OCI-LY1 (cell line): ENCODE measurements at regions not wholly inside any gene's neighbourhood (a gene's known extent, or its start where the extent isn't known, plus 50 kb on each side); places are given as distances from the start of the nearest gene placed in this dataset.

Experiments used
- H2AFZ ChIP-seq: fragments of 200-600 bp; sonication (generic), shearing (Covaris generic); 2 replicates; pipeline ENCODE4 v1.6.0; 2014; ENCODE audit warnings: antibody characterized with exemption, mild to moderate bottlenecking, low read length
- H3F3A ChIP-seq: fragments of 200-600 bp; sonication (generic), shearing (Covaris generic); 2 replicates; pipeline ENCODE4 v1.6.0; 2014; ENCODE audit warnings: mild to moderate bottlenecking, antibody characterized with exemption, low read length, moderate library complexity; ENCODE audit not compliant: insufficient read depth
- H3K27ac ChIP-seq: fragments of 200-600 bp; sonication (generic); 2 replicates; pipeline ENCODE4 v1.5.1; 2014; ENCODE audit warnings: low read length, mixed run types, mild to moderate bottlenecking, low read depth; ENCODE audit not compliant: poor library complexity, severe bottlenecking
- H3K27me3 ChIP-seq: fragments of 200-600 bp; sonication (generic); 2 replicates; pipeline ENCODE4 v1.6.0; 2014; ENCODE audit warnings: antibody characterized with exemption, mild to moderate bottlenecking, low read length, moderate library complexity; ENCODE audit not compliant: insufficient read depth
- H3K36me3 ChIP-seq: fragments of 200-600 bp; sonication (generic); 2 replicates; pipeline ENCODE4 v1.6.1; 2014; ENCODE audit warnings: mild to moderate bottlenecking, antibody characterized with exemption, low read length, moderate library complexity, mixed read lengths; ENCODE audit not compliant: insufficient read depth
- H3K4me1 ChIP-seq: fragments of 200-600 bp; sonication (generic); 2 replicates; pipeline ENCODE4 v1.5.1; 2014; ENCODE audit warnings: mild to moderate bottlenecking, low read length, moderate library complexity; ENCODE audit not compliant: insufficient read depth, severe bottlenecking
- H3K4me2 ChIP-seq: fragments of 200-600 bp; sonication (generic), shearing (Covaris generic); 2 replicates; pipeline ENCODE4 v1.6.1; 2014; ENCODE audit warnings: low read length
- H3K4me3 ChIP-seq: fragments of 200-600 bp; sonication (generic); 2 replicates; pipeline ENCODE4 v1.5.1; 2014; ENCODE audit warnings: low read length, low read depth, mild to moderate bottlenecking, mixed read lengths; ENCODE audit not compliant: poor library complexity, severe bottlenecking
- H3K79me2 ChIP-seq: fragments of 200-600 bp; shearing (Covaris generic); 2 replicates; pipeline ENCODE4 v1.6.1; 2016; ENCODE audit warnings: mixed run types, low read length, mixed read lengths; ENCODE audit not compliant: insufficient read depth
- H3K9ac ChIP-seq: fragments of 200-600 bp; sonication (generic), shearing (Covaris generic); 2 replicates; pipeline ENCODE4 v1.6.1; 2014; ENCODE audit warnings: mild to moderate bottlenecking, low read length, mixed read lengths
- H3K9me2 ChIP-seq: fragments of 200-600 bp; sonication (generic), shearing (Covaris generic); 2 replicates; pipeline ENCODE4 v1.6.1; 2014; ENCODE audit warnings: low read depth, mild to moderate bottlenecking, low read length, mixed read lengths
- H3K9me3 ChIP-seq: fragments of 200-600 bp; shearing (Covaris generic); 2 replicates; pipeline ENCODE4 v1.6.1; 2014; ENCODE audit warnings: low read length, mixed read lengths
- H4K20me1 ChIP-seq: fragments of 200-600 bp; sonication (generic), shearing (Covaris generic); 2 replicates; pipeline ENCODE4 v1.6.0; 2016; ENCODE audit warnings: mild to moderate bottlenecking, low read length; ENCODE audit not compliant: insufficient read depth
- EZH2 ChIP-seq: fragments of 200-600 bp; sonication (generic), shearing (Covaris generic); IDR thresholded peaks from 2 replicates; pipeline ENCODE4 v1.8.0; 2017; ENCODE audit warnings: borderline replicate concordance, mixed run types, mild to moderate bottlenecking, antibody characterized with exemption, low read length, moderate library complexity, mixed read lengths
- TF ChIP-seq, protein P1 (sequence below): fragments of 200-600 bp; sonication (generic), shearing (Covaris generic); IDR thresholded peaks from 2 replicates; pipeline ENCODE4 v1.5.1; 2017; ENCODE audit warnings: mild to moderate bottlenecking, antibody characterized with exemption, low read length, moderate library complexity, mixed read lengths

DNA sequence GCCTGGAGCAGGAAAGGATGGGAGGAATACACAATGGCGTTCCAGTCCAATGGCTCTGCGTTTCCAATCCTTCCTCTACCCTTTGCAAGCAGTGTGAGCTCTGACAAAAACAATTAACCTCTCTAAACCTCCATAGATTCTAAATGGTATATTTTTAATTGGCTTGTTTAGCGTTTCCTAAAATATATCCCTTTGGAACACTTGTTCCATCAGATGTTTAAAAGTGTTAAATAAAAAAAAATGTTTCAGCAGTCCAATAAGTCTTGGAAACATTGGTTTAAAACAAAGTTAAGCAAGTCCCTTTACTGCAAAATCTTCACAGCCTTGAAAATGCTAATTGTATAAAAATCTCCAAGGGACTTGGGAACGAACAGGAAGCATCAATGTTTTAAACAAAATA lies 432.3 kb upstream of the ARRDC4 start:
- no peaks in the 10 kb centered on the region for H3K36me3 ChIP-seq
- H4K20me1 ChIP-seq = no peaks in the 10 kb centered on the region
- no peaks in the 10 kb centered on the region for H3K27me3 ChIP-seq
- no peak overlapping the region for H3K9ac ChIP-seq
- H2AFZ ChIP-seq = no peak overlapping the region
- no peak overlapping the region for H3K4me3 ChIP-seq
- no peak overlapping the region for H3K4me2 ChIP-seq
- H3K79me2 ChIP-seq = no peaks in the 10 kb centered on the region
- no peak for TF ChIP-seq EZH2
- TF ChIP-seq, protein P1, sequence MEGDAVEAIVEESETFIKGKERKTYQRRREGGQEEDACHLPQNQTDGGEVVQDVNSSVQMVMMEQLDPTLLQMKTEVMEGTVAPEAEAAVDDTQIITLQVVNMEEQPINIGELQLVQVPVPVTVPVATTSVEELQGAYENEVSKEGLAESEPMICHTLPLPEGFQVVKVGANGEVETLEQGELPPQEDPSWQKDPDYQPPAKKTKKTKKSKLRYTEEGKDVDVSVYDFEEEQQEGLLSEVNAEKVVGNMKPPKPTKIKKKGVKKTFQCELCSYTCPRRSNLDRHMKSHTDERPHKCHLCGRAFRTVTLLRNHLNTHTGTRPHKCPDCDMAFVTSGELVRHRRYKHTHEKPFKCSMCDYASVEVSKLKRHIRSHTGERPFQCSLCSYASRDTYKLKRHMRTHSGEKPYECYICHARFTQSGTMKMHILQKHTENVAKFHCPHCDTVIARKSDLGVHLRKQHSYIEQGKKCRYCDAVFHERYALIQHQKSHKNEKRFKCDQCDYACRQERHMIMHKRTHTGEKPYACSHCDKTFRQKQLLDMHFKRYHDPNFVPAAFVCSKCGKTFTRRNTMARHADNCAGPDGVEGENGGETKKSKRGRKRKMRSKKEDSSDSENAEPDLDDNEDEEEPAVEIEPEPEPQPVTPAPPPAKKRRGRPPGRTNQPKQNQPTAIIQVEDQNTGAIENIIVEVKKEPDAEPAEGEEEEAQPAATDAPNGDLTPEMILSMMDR = no peak
- H3K9me2 ChIP-seq = no peaks in the 10 kb centered on the region
- no peak overlapping the region for H3K27ac ChIP-seq
- no peaks in the 10 kb centered on the region for H3K4me1 ChIP-seq
- H3K9me3 ChIP-seq = no peaks in the 10 kb centered on the region
- no peaks in the 10 kb centered on the region for H3F3A ChIP-seq

DNA sequence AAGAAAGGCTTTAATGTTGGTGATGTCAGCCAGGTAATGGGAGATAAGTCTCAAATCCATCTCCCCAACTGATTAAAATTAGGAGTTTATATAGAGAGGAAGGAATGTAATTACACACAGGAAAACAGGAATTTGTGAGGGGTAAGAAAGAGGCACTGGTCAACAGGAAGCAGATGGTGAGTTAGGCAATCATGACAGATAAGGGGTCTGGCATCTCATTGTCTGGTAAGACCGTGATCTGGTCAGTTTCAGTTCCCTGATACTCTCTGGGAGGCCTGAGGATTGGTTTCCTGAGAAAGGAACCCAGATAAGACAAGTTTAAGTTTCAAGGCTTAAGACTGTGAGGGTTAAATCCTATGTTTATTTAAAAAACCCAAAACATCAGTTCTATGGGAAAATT lies 414.7 kb upstream of the ARRDC4 start:
- Histone ChIP-seq H3K9me2 (no peaks in the 10 kb centered on the region), H3K9me3 (no peaks in the 10 kb centered on the region)
- TF ChIP-seq, protein P1 = no peak
- no peak for TF ChIP-seq EZH2

GRCh38 chr15:97547381-97547780 lies 413.1 kb upstream of the ARRDC4 start:
- Histone ChIP-seq H3K4me2 (no peak overlapping the region), H3K4me1 (no peaks in the 10 kb centered on the region), H4K20me1 (no peaks in the 10 kb centered on the region), H3K4me3 (no peak overlapping the region), H3K27ac (no peak overlapping the region), H3K9me2 (no peaks in the 10 kb centered on the region), H3K9ac (no peak overlapping the region), H3K9me3 (no peaks in the 10 kb centered on the region), H3K36me3 (no peaks in the 10 kb centered on the region), H3K27me3 (no peaks in the 10 kb centered on the region), H3K79me2 (no peaks in the 10 kb centered on the region), H3F3A (no peaks in the 10 kb centered on the region), H2AFZ (no peak overlapping the region)
- no peak for TF ChIP-seq EZH2
- TF ChIP-seq, protein P1 = no peak

More for the DNA sequence above, 414.7 kb upstream of the ARRDC4 start:
- Histone ChIP-seq H3K36me3 (no peaks in the 10 kb centered on the region), H3K4me3 (no peak overlapping the region), H3K79me2 (no peaks in the 10 kb centered on the region), H3K27ac (no peak overlapping the region), H3K4me1 (no peaks in the 10 kb centered on the region), H3K27me3 (no peaks in the 10 kb centered on the region), H3K9ac (no peak overlapping the region), H3K4me2 (no peak overlapping the region), H2AFZ (no peak overlapping the region), H3F3A (no peaks in the 10 kb centered on the region), H4K20me1 (no peaks in the 10 kb centered on the region)
